Muscle layer of duodenum (tissue), 2 donors: ENCODE measurements at regions not wholly inside any gene's neighbourhood (a gene's known extent, or its start where the extent isn't known, plus 50 kb on each side); places are given as distances from the start of the nearest gene placed in this dataset.
"Not testable (repeated sequence)": the region's sequence is repeated elsewhere in the genome, so short reads cannot be mapped to it uniquely, and the experiment has no call there.

Experiments used
- H3K27ac ChIP-seq: one replicate; pipeline ENCODE4 v1.7.0; 2013; ENCODE audit warnings: mild to moderate bottlenecking, low read length
- H3K27me3 ChIP-seq: one replicate; pipeline ENCODE4 v1.7.0; 2013; ENCODE audit warnings: low read depth, mild to moderate bottlenecking, control low read depth, low read length
- H3K36me3 ChIP-seq, 2 donors: one replicate each; pipeline ENCODE4 v1.7.0; 2013; ENCODE audit warnings: low read length in 2 of 2, control low read depth in 1 of 2, mild to moderate bottlenecking in 1 of 2; ENCODE audit not compliant: insufficient read depth in 2 of 2, control insufficient read depth in 1 of 2
- H3K4me1 ChIP-seq, 2 donors: one replicate each; pipeline ENCODE4 v1.7.0; 2013; ENCODE audit warnings: low read length in 2 of 2, mild to moderate bottlenecking in 2 of 2, control low read depth in 1 of 2, moderate library complexity in 1 of 2; ENCODE audit not compliant: insufficient read depth in 2 of 2, control insufficient read depth in 1 of 2
- H3K4me3 ChIP-seq, 2 donors: one replicate each; pipeline ENCODE4 v1.7.0; 2013; ENCODE audit warnings: low read length in 2 of 2, low read depth in 1 of 2, mild to moderate bottlenecking in 1 of 2
- H3K9me3 ChIP-seq, 2 donors: one replicate each; pipeline ENCODE4 v1.7.0; 2013; ENCODE audit warnings: low read length in 2 of 2, control low read depth in 1 of 2, mild to moderate bottlenecking in 1 of 2; ENCODE audit not compliant: control insufficient read depth in 1 of 2
- donor health status: healthy.

DNA sequence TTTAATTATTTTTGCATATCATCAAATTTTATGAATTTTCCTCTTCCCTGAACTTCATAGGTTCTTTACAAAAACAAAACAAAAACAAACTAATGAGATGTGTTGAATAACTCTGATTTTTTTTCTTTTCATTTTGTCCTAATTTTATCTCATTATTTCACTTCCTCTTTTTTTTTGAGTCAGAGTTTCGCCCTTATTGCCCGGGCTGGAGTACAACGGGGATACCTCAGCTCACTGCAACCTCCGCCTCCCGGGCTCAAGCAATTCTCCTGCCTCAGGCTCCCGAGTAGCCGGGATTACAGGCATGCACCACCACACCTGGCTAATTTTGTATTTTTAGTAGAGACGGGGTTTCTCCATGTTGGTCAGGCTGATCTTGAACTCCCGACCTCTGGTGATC lies 1633.3 kb downstream of the CDH8 start:
- not testable (repeated sequence) for H3K36me3 ChIP-seq, H3K27ac ChIP-seq, H3K27me3 ChIP-seq, H3K4me3 ChIP-seq, H3K9me3 ChIP-seq, H3K4me1 ChIP-seq

DNA sequence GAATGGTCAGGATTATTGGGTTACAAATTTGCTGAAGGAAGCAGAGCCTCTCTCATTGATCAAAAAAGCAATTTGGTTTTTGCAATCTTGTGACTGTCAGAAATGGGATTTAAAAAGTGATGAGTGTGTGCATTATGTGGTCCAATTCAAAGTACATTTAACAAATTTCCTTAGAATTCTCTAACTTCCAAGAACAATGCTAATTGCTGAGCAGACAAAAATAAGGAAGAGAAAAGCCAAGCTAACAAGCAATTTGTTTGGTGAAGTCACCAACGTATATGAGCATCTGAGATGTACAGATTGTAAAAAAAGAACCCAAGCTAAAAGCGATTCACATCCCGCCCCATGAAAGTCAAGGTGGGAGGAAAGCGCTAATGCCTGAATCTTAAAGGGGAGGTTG lies 1643.9 kb downstream of the CDH8 start:
- no peak overlapping the region for H3K27ac ChIP-seq
- no peaks in the 10 kb centered on the region for H3K36me3 ChIP-seq
- no peaks in the 10 kb centered on the region for H3K9me3 ChIP-seq
- no peaks in the 10 kb centered on the region for H3K4me1 ChIP-seq
- no peak overlapping the region for H3K4me3 ChIP-seq
- H3K27me3 ChIP-seq: no peaks in the 10 kb centered on the region

DNA sequence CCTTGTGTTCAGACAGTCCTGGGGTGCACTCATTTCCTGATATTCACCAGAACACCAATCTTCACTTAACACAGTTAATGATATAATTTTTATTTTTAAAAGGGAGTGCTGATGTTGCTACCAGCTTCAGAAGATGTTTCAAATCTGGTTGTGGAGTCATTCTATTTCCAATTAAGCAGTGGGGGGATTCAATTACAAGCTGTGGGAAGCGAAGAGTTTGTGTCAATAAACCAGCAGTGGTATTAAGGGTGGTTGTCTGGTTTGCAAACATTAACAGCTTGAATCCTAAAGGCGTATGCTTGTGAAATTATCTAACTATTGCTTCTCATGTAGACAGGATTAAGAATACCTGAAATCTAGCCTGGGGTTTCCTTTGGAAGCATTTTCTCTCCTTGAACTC lies 1637.5 kb upstream of the GOT2 start:
- H3K27me3 ChIP-seq: no peaks in the 10 kb centered on the region
- H3K36me3 ChIP-seq: no peaks in the 10 kb centered on the region
- H3K4me1 ChIP-seq: no peaks in the 10 kb centered on the region
- H3K4me3 ChIP-seq: no peak overlapping the region
- no peak overlapping the region for H3K27ac ChIP-seq
- H3K9me3 ChIP-seq: no peaks in the 10 kb centered on the region

DNA sequence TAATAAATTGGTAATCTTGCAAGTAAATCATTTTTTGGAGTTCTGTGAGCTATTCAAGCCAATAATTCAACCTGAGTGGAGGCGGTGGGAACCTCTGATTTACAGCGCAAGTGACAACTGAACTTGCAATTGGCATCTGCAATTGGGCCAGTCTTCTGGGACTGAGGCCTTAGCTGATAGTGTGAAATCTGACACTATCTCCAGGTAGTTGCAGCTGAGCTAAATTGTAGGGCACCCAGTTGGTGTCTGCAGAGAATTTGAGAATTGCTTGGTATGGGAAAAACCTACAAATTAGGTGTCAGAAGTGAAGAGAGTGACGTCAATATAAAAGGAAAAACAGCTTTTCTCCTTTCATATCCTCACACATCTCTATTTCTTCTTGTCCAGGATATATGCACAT lies 1633.6 kb upstream of the GOT2 start:
- no peak overlapping the region for H3K4me3 ChIP-seq

DNA sequence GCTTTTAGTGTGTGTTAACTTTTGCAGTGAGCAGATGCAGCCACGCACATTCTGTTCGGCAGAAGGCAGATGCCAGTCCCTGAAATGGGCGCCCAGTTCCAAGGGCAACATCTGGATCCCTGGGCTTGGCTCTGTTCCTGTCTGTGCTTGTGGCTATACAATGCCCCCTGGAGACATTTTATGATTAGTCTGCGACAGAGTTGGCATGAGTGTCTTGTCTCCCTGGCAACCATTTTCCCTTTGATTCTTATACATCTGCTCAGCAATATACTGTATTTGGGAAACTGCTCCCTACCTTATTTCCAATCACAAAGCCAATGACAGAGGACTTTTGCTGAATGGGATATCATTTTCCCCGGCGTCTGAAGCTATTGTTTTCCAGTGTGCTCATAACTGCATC lies 1629.5 kb upstream of the GOT2 start:
- no peaks in the 10 kb centered on the region for H3K36me3 ChIP-seq
- no peaks in the 10 kb centered on the region for H3K27me3 ChIP-seq
- no peaks in the 10 kb centered on the region for H3K9me3 ChIP-seq
- no peak overlapping the region for H3K4me3 ChIP-seq
- no peaks in the 10 kb centered on the region for H3K4me1 ChIP-seq
- H3K27ac ChIP-seq: no peak overlapping the region

More for the DNA sequence above, 1633.6 kb upstream of the GOT2 start:
- Histone ChIP-seq H3K9me3 (no peaks in the 10 kb centered on the region), H3K27ac (no peak overlapping the region), H3K36me3 (no peaks in the 10 kb centered on the region), H3K4me1 (no peaks in the 10 kb centered on the region), H3K27me3 (no peaks in the 10 kb centered on the region)

DNA sequence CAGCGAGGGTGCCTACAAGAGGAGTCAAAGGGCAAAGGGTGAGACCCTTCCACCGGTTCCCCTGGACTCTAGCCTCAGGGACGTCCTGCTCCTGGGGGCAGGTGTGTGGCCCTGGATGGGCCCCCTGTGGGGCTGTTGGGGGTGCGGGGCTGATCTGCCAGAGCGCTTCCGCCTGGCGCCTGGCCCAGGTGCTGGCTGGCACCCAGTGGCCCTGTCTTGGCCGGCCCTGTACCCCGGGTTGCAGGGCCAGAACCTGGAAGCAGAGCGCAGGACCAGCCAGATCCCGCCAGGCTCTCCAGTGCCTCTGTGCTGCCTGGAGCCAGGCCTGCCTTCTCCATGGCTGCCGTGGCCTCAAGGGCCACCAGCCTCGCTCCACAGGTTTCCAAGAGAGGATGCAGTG lies 1625.8 kb upstream of the GOT2 start:
- not testable (repeated sequence) for H3K27me3 ChIP-seq, H3K4me3 ChIP-seq

DNA sequence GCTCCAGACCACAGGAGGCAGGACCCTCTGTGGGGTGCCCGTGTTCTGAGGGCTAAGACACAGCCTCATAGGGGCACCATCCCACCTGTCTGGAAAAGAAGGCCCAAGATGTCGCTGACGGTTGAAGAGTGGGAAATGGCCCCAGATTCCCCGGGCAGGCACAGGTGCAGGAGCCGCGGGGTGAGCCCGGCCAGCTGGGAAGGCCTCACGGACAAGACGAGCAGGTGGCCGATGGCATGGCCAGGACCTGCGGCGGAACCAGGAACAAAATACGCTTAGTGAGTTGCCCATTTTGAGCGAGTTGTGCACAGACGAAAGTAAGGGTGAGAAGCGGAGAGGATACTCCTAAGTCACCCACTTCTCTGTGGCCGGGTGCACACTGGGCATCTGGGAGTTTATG lies 1625.3 kb upstream of the GOT2 start:
- H3K4me3 ChIP-seq, H3K27me3 ChIP-seq, H3K4me1 ChIP-seq, H3K9me3 ChIP-seq, H3K36me3 ChIP-seq, H3K27ac ChIP-seq: not testable (repeated sequence)

More for the DNA sequence above, 1625.8 kb upstream of the GOT2 start:
- not testable (repeated sequence) for H3K27ac ChIP-seq, H3K4me1 ChIP-seq, H3K9me3 ChIP-seq, H3K36me3 ChIP-seq

DNA sequence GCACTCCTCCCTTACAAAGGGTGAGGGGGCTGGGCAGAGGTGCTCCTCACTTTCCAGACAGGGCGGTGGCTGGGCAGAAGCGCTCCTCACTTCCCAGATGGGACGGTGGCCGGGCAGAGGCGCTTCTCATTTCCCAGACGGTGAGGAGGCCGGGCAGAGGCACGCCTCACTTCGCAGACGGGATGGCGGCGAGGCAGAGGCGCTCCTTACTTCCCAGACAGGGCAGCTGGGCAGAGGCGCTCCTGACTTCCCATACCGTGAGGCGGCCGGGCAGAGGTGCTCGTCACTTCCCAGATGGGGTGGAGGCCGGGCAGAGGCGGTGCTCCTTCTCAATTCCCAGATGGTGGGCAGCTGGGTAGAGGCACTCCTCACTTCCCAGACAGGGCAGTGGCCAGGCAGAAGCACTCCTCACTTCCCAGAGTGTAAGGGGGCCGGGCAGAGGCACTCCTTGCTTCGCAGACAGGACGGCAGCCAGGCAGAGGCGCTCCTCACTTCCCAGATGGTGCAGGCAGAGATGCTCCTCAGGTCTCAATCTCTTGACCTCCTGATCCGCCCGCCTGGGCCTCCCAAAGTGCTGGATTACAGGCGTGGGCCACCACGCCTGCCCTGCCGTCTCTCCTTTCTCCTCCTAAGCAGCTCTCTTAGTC lies 1623.9 kb upstream of the GOT2 start:
- not testable (repeated sequence) for H3K27ac ChIP-seq, H3K9me3 ChIP-seq

DNA sequence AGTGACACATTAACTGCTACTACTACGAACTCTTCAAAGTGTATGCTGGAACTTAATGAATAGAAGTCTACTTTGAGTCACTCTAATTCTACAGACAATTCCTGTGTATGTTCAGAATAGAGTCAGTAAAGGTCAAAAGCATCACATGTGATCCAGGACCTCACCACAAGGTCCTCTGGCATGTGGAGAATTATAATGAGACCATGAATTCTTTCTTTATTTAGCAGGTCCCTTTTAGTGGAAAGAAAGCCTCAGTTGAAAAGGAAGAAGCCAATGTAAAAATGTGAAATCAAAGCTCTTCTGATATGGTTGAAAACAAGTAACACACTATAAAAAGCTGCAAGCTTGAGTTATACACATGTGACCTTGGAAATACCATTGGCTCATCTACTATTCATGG lies 1612.1 kb upstream of the GOT2 start:
- H3K27ac ChIP-seq: no peak overlapping the region
- no peaks in the 10 kb centered on the region for H3K4me1 ChIP-seq
- no peak overlapping the region for H3K4me3 ChIP-seq
- no peaks in the 10 kb centered on the region for H3K36me3 ChIP-seq
- H3K27me3 ChIP-seq: no peaks in the 10 kb centered on the region
- no peaks in the 10 kb centered on the region for H3K9me3 ChIP-seq

More for the DNA sequence above, 1623.9 kb upstream of the GOT2 start:
- not testable (repeated sequence) for H3K27me3 ChIP-seq, H3K4me1 ChIP-seq, H3K36me3 ChIP-seq, H3K4me3 ChIP-seq

DNA sequence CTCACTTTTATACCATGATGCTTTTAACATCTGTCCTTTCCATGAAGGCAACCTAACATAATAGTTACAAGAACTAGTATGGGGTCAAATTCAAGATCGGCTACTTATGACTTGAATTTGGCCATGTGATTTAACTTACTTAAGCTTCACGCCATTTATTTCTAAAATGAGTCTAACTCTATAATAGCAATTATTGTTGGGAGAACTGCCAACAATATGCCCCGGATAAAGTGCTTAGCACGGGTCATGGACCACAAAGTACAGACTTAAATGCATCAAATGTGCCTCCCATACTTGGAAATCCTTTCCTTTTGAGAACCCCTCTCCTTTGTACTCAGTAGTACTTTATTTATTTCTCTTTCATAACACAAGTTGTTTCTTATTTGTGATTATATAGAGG lies 1603.6 kb upstream of the GOT2 start:
- Histone ChIP-seq H3K4me1 (no peaks in the 10 kb centered on the region), H3K4me3 (no peak overlapping the region)

DNA sequence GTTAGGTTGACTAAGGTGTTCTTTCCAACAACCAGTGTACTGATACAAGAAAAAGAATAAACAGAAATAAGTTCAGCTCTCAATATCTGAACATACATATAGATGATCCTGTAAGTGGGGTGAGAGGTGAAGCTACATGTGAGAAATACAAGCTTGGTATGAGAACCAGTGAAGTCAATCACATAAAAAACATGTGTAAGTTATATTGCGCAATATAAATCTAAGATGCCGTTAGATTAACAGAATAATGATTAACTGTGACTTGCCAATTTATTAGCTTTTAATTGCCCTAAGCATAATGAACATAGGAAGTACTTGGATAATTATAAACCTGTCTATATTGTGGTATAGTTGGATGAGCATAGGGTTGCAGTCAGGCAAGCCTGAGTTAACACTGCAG lies 1597.1 kb upstream of the GOT2 start:
- no peaks in the 10 kb centered on the region for H3K4me1 ChIP-seq
- H3K27ac ChIP-seq: no peak overlapping the region
- no peaks in the 10 kb centered on the region for H3K36me3 ChIP-seq
- H3K27me3 ChIP-seq: no peaks in the 10 kb centered on the region
- H3K4me3 ChIP-seq: no peak overlapping the region
- peaks cover 0 to 4% of the 10 kb centered on the region in 2 donors for H3K9me3 ChIP-seq

More for the DNA sequence above, 1603.6 kb upstream of the GOT2 start:
- no peak overlapping the region for H3K27ac ChIP-seq
- H3K36me3 ChIP-seq: no peaks in the 10 kb centered on the region
- peaks cover 0 to under 1% of the 10 kb centered on the region in 2 donors for H3K9me3 ChIP-seq
- no peaks in the 10 kb centered on the region for H3K27me3 ChIP-seq

DNA sequence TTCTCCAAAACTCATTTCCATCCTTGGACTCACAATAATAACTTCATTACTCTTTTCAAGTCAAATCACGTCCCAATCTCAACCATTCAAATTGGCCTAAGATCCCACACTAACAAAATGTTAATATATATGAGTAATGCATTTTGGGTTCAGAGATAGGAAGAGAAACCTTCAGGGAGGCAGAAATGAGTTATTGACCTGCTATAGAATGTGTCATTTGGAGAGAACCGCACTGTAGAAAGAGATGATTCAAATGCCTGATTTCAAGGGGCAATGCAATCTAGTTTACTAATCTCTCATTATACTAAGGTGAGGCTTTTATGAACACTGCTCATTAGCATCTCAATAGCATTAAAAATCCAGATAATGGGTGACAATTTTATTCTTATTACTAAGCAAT lies 1595.0 kb upstream of the GOT2 start:
- H3K4me1 ChIP-seq: no peaks in the 10 kb centered on the region
- H3K36me3 ChIP-seq: no peaks in the 10 kb centered on the region
- H3K9me3 ChIP-seq: peaks cover 0 to 4% of the 10 kb centered on the region in 2 donors
- H3K27ac ChIP-seq: no peak overlapping the region
- H3K27me3 ChIP-seq: no peaks in the 10 kb centered on the region
- H3K4me3 ChIP-seq: no peak overlapping the region
